AG09319 (cell line): ENCODE measurements at regions not wholly inside any gene's neighbourhood (a gene's known extent, or its start where the extent isn't known, plus 50 kb on each side); places are given as distances from the start of the nearest gene placed in this dataset.
"Not testable (repeated sequence)": the region's sequence is repeated elsewhere in the genome, so short reads cannot be mapped to it uniquely, and the experiment has no call there.

Source experiments
- DNase-seq: peaks from one replicate; pipeline ENCODE4 v3.0.0-alpha.2; 2010; ENCODE audit warnings: low read depth; ENCODE audit errors: extremely low read depth
- TF ChIP-seq, protein P1 (sequence below): IDR thresholded peaks from 2 replicates; pipeline ENCODE4 v1.5.1; 2011; ENCODE audit warnings: low read depth, mild to moderate bottlenecking, inconsistent platforms, low read length, moderate library complexity

DNA sequence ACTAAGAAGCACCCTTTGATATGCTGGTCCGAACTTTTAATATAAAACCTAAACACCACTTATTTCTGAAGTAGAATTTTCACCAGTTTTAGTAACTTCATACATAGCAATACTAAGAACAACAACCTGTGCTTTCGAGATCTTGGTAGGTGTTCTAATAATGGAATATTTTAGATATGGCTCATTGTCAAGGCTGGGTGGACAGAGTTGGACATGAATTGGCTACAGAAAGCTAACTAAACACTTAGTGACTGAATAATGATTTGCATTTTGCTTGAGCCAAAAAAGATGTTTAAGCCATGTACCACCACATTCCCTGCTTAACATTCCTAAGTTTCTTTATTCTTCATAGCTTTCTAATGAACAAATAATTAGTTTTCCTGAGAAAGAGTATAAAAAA is 344.3 kb upstream of the SGCG start:
- DNase-seq = no peak
- TF ChIP-seq, protein P1, sequence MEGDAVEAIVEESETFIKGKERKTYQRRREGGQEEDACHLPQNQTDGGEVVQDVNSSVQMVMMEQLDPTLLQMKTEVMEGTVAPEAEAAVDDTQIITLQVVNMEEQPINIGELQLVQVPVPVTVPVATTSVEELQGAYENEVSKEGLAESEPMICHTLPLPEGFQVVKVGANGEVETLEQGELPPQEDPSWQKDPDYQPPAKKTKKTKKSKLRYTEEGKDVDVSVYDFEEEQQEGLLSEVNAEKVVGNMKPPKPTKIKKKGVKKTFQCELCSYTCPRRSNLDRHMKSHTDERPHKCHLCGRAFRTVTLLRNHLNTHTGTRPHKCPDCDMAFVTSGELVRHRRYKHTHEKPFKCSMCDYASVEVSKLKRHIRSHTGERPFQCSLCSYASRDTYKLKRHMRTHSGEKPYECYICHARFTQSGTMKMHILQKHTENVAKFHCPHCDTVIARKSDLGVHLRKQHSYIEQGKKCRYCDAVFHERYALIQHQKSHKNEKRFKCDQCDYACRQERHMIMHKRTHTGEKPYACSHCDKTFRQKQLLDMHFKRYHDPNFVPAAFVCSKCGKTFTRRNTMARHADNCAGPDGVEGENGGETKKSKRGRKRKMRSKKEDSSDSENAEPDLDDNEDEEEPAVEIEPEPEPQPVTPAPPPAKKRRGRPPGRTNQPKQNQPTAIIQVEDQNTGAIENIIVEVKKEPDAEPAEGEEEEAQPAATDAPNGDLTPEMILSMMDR = no peak

- TF ChIP-seq, protein P1 = no peak
- DNase-seq = no peak
Observed at GRCh38 chr13:22837980-22838647, 342.7 kb upstream of the SGCG start.

- TF ChIP-seq, protein P1 = no peak
- no peak for DNase-seq
Observed at GRCh38 chr13:22839603-22840530, 340.9 kb upstream of the SGCG start.

GRCh38 chr13:22846551-22846950 is 334.2 kb upstream of the SGCG start:
- DNase-seq = no peak
- TF ChIP-seq, protein P1 = no peak

DNA sequence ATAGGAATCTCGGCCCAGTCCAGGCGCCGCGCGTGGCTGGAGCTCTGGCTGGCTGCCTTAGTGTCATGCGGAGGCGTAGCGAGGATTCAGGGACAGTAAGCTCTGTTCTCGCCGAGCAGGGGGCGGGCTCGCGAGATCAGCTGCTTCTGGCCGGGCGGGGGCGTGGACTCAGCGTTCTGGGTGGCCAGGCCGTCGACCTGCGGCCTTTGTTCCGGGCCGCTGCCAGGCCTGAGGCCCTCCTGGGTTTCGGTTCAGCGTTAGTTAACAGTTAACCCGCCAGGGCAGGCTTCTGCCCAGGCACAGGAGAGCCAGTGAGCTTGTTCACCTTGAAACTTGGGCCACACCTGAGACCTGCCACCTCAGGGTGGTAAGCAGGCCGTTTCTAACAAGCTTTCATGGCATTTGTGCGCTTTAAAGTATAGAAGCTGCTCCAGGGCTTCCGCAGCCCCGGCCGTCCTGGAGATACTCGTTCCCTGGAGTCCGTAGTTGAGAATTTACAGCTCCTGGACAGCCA is 332.2 kb upstream of the SGCG start:
- DNase-seq = no peak
- TF ChIP-seq, protein P1 = no peak

- no peak for DNase-seq
- TF ChIP-seq, protein P1 = no peak
Observed at GRCh38 chr13:22855926-22856325, 324.9 kb upstream of the SGCG start.

DNA sequence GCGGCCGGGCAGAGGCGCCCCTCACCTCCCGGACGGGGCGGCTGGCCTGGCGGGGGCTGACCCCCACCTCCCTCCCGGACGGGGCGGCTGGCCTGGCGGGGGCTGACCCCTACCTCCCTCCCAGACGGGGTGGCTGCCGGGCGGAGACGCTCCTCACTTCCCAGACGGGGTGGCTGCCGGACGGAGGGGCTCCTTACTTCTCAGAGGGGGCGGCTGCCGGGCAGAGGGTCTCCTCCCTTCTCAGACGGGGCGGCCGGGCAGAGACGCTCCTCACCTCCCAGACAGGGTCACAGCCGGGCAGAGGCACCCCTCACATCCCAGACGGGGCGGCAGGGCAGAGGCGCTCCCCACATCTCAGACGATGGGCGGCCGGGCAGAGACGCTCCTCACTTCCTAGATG is 321.8 kb upstream of the SGCG start:
- DNase-seq = not testable (repeated sequence)

- DNase-seq = not testable (repeated sequence)
Observed at GRCh38 chr13:22859411-22859810, 321.4 kb upstream of the SGCG start.
